Esophagus squamous epithelium (tissue), 5 donors: ENCODE measurements at regions not wholly inside any gene's neighbourhood (a gene's known extent, or its start where the extent isn't known, plus 50 kb on each side); places are given as distances from the start of the nearest gene placed in this dataset.

ENCODE experiments used
- DNase-seq: peaks from one replicate; lab custom pipeline; 2025; lab: John Stamatoyannopoulos, UW
- H3K27ac ChIP-seq, 4 donors: fragments of 200-600 bp; sonication (generic); one replicate each; pipeline ENCODE4 v1.5.1; 2016 to 2019; ENCODE audit warnings: mild to moderate bottlenecking in 1 of 4
- H3K27me3 ChIP-seq, 4 donors: fragments of 200-600 bp; sonication (generic); 1 replicate in 3 of 4; 2 replicates in 1 of 4; pipeline versions ENCODE4 v1.5.1 to v1.6.0; 2017 to 2021; ENCODE audit warnings: antibody characterized with exemption in 1 of 4
- H3K36me3 ChIP-seq, 3 donors: fragments of 200-600 bp; sonication (generic); one replicate each; pipeline ENCODE4 v1.5.1; 2016 to 2019
- H3K4me1 ChIP-seq, 3 donors: fragments of 200-600 bp; sonication (generic); one replicate each; pipeline ENCODE4 v1.5.1; 2017 to 2019
- H3K4me3 ChIP-seq, 4 donors: fragments of 200-600 bp; sonication (generic); 1 replicate in 3 of 4; 2 replicates in 1 of 4; pipeline ENCODE4 v1.5.1; 2016 to 2019; ENCODE audit warnings: mild to moderate bottlenecking in 2 of 4, moderate library complexity in 1 of 4
- H3K9me3 ChIP-seq, 3 donors: fragments of 200-600 bp; sonication (generic); one replicate each; pipeline ENCODE4 v1.5.1; 2016 to 2019
- POLR2A ChIP-seq, 4 donors: fragments of 450-650 bp; IDR thresholded peaks; one replicate each; pipeline ENCODE4 v1.6.1; 2017; ENCODE audit warnings: antibody characterized with exemption in 4 of 4, mild to moderate bottlenecking in 4 of 4, moderate library complexity in 3 of 4
- WGBS, 2 donors: methylation state at CpG; one replicate each; pipeline ENCODE4 v1.1.5; 2018; 5-methylcytosine and 5-hydroxymethylcytosine counted together
- intact Hi-C: fragments of 100-400 bp; cut with DNase I; formaldehyde crosslinking; loops from one replicate; pipeline ENCODE4 v1.15.0; 2022
- TF ChIP-seq, protein P1 (sequence below), 6 experiments: fragments of 450-650 bp in 4 of 6; fragments of 200-600 bp in 2 of 6; sonication (generic) in 2 of 6; IDR thresholded peaks; one replicate each; pipeline ENCODE4 v1.5.1; 2016 to 2019; ENCODE audit warnings: antibody characterized with exemption in 6 of 6, mild to moderate bottlenecking in 4 of 6, moderate library complexity in 4 of 6
- donor health status: DM: yes; HTN: yes; CAD: no.

DNA sequence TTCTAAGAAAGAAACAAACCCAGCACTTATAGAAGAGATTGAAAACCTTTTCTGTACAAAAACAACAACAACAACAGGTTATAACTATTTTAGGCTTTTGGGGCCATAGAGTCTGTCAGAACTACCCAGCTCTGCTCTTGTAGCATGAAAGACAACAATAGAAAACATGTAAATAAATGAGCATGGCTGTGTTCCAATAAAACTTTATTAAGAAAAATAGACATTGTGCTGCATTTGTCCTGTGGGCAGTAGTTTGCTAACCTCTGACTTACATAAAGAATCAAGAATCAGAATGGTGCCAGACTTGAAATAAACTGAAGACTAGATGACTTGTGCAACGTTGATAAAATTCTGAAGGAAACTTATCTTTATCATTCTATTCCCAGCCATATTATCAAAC, 617.5 kb downstream of the DIAPH3 start:
- intact Hi-C loops: no loop called here
- no peaks in the 10 kb centered on the region for H3K36me3 ChIP-seq
- H3K9me3 ChIP-seq: peaks cover 0 to 9% (median 0%) of the 10 kb centered on the region in 3 donors
- H3K27ac ChIP-seq: no peak overlapping the region
- no peak overlapping the region for H3K4me3 ChIP-seq
- no peak for DNase-seq
- WGBS, 2 donors: 79 to 83% methylated on average over 1 of the region's 1 CpG
- no peaks in the 10 kb centered on the region for H3K27me3 ChIP-seq
- H3K4me1 ChIP-seq: no peaks in the 10 kb centered on the region
- TF ChIP-seq, protein P1, sequence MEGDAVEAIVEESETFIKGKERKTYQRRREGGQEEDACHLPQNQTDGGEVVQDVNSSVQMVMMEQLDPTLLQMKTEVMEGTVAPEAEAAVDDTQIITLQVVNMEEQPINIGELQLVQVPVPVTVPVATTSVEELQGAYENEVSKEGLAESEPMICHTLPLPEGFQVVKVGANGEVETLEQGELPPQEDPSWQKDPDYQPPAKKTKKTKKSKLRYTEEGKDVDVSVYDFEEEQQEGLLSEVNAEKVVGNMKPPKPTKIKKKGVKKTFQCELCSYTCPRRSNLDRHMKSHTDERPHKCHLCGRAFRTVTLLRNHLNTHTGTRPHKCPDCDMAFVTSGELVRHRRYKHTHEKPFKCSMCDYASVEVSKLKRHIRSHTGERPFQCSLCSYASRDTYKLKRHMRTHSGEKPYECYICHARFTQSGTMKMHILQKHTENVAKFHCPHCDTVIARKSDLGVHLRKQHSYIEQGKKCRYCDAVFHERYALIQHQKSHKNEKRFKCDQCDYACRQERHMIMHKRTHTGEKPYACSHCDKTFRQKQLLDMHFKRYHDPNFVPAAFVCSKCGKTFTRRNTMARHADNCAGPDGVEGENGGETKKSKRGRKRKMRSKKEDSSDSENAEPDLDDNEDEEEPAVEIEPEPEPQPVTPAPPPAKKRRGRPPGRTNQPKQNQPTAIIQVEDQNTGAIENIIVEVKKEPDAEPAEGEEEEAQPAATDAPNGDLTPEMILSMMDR (IDR thresholded peaks at IDR 0.05): no peak
- TF ChIP-seq POLR2A (IDR thresholded peaks at IDR 0.05): no peak

- no peaks in the 10 kb centered on the region for H3K36me3 ChIP-seq
- no peak overlapping the region for H3K27ac ChIP-seq
- H3K9me3 ChIP-seq: peaks cover 0 to 9% (median 0%) of the 10 kb centered on the region in 3 donors
- 100% methylated on average over 1 of the region's 1 CpG; no CpG with 5 or more reads in 1 of the 2 donors for WGBS, 2 donors
- H3K4me1 ChIP-seq: no peaks in the 10 kb centered on the region
- DNase-seq: no peak
- no peaks in the 10 kb centered on the region for H3K27me3 ChIP-seq
- TF ChIP-seq, protein P1 (IDR thresholded peaks at IDR 0.05): no peak
- TF ChIP-seq POLR2A (IDR thresholded peaks at IDR 0.05): no peak
- intact Hi-C loops: no loop called here
- H3K4me3 ChIP-seq: no peak overlapping the region
Measured at GRCh38 chr13:59547950-59548349, 615.8 kb downstream of the DIAPH3 start.

DNA sequence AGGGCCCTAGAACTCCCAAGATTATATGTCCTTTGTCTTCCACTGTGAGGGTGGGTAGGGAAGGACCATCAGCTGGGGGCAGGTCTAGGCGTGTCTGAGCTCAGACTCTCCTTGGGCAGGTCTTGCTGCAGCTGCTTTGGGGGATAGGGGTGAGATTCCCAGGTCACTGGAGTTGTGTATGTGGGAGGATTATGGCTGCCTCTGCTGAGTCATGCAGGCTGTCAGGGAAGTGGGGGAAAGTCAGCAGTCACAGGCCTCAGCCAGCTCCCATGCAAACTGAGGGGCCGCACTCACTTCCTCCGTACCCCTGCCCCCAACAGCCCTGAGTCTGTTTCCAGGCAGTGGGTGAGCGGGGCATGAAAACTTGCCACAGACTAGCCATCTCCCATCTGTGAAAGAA, 600.8 kb downstream of the DIAPH3 start:
- H3K27ac ChIP-seq: no peak overlapping the region
- H3K4me3 ChIP-seq: no peak overlapping the region
- no peaks in the 10 kb centered on the region for H3K36me3 ChIP-seq
- H3K4me1 ChIP-seq: no peaks in the 10 kb centered on the region
- intact Hi-C loops: no loop called here
- 43 to 100% methylated on average over 1 to 3 of the region's 4 CpGs for WGBS, 2 donors
- peaks cover 0 to 19% (median 0%) of the 10 kb centered on the region in 3 donors for H3K9me3 ChIP-seq
- no peak for DNase-seq
- no peak for TF ChIP-seq POLR2A (IDR thresholded peaks at IDR 0.05)
- TF ChIP-seq, protein P1 (IDR thresholded peaks at IDR 0.05): no peak
- H3K27me3 ChIP-seq: no peaks in the 10 kb centered on the region

DNA sequence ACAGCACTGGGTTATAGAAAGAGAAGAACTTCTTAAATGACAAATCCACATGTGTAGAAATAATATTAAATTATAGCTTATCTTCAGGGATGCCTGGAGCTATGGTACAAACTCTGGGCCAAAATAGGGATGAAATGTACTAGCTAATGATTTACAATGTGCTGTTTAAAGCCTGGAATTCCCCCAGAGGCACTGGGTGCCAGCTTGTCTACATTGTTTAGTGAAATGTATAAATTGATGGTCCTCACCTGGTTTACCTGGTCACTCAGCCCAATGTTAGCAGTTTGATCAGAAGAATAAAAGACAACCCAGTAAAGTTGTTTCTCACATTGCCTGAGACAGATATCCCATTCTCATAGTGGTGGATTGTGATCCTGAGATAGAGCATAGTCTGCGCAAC, 597.2 kb downstream of the DIAPH3 start:
- no peak for DNase-seq
- H3K4me1 ChIP-seq: no peaks in the 10 kb centered on the region
- H3K27ac ChIP-seq: no peak overlapping the region
- WGBS, 2 donors: 86 to 100% methylated on average over 1 of the region's 1 CpG
- no peak overlapping the region for H3K4me3 ChIP-seq
- H3K36me3 ChIP-seq: no peaks in the 10 kb centered on the region
- intact Hi-C loops: no loop called here
- H3K27me3 ChIP-seq: no peaks in the 10 kb centered on the region
- TF ChIP-seq, protein P1 (IDR thresholded peaks at IDR 0.05): no peak
- no peak for TF ChIP-seq POLR2A (IDR thresholded peaks at IDR 0.05)
- peaks cover 0 to 14% (median 0%) of the 10 kb centered on the region in 3 donors for H3K9me3 ChIP-seq

DNA sequence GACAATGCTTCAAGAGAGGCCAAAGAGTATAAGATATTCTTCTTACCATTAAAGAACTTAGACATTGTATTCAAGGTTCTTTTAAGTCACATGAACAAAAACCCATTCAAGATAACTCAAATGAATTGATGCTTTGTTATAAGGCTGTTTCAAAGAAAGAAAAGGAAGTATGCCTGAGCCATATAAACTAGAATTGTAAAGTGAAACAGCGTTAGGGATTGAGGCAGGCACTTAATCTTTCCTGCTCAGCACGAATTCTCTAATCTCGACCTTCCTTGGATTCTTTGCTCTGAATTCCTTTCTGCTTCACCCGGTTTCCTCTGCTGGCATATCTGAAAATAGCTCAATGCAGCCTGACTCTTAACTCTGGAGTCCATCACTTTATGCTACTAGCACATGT, 595.4 kb downstream of the DIAPH3 start:
- H3K4me3 ChIP-seq: no peak overlapping the region
- WGBS, 2 donors: 28 to 47% methylated on average over 4 of the region's 4 CpGs
- no peak overlapping the region for H3K27ac ChIP-seq
- H3K9me3 ChIP-seq: peaks cover 0 to 4% (median 0%) of the 10 kb centered on the region in 3 donors
- no peak for DNase-seq
- intact Hi-C loops: no loop called here
- H3K36me3 ChIP-seq: no peaks in the 10 kb centered on the region
- TF ChIP-seq POLR2A (IDR thresholded peaks at IDR 0.05): no peak
- TF ChIP-seq, protein P1 (IDR thresholded peaks at IDR 0.05): no peak
- no peaks in the 10 kb centered on the region for H3K27me3 ChIP-seq
- no peaks in the 10 kb centered on the region for H3K4me1 ChIP-seq
